GM12891 (cell line): ENCODE measurements at regions not wholly inside any gene's neighbourhood (a gene's known extent, or its start where the extent isn't known, plus 50 kb on each side); places are given as distances from the start of the nearest gene placed in this dataset.

Experiments used
- DNase-seq: peaks from one replicate; pipeline ENCODE4 v3.0.0; 2011; ENCODE audit warnings: low spot score; ENCODE audit not compliant: insufficient read length
- FAIRE-seq: peaks from 2 replicates; lab custom pipeline; 2011; peaks lifted over from hg19 to GRCh38; lab: Jason Lieb, UNC
- PAX5 ChIP-seq: IDR thresholded peaks from 2 replicates; pipeline ENCODE4 v1.6.1; 2011; ENCODE audit warnings: low read length, moderate library complexity, mild to moderate bottlenecking; ENCODE audit not compliant: insufficient read depth, severe bottlenecking
- POLR2A ChIP-seq: IDR thresholded peaks from 2 replicates; pipeline ENCODE4 v1.6.1; 2011; ENCODE audit warnings: low read depth, low read length, control low read depth
- POLR2AphosphoS5 ChIP-seq: IDR thresholded peaks from 2 replicates; pipeline ENCODE4 v1.6.1; 2011; ENCODE audit warnings: low read depth, low read length, control low read depth
- POU2F2 ChIP-seq: IDR thresholded peaks from 2 replicates; pipeline ENCODE4 v1.6.1; 2011; ENCODE audit warnings: low read depth, mild to moderate bottlenecking, control low read depth, low read length, moderate library complexity
- SPI1 ChIP-seq: IDR thresholded peaks from 2 replicates; pipeline ENCODE4 v1.6.1; 2011; ENCODE audit warnings: low read depth, low read length, control low read depth
- TAF1 ChIP-seq: IDR thresholded peaks from 2 replicates; pipeline ENCODE4 v1.6.1; 2011; ENCODE audit warnings: low read depth, low read length, control low read depth

DNA sequence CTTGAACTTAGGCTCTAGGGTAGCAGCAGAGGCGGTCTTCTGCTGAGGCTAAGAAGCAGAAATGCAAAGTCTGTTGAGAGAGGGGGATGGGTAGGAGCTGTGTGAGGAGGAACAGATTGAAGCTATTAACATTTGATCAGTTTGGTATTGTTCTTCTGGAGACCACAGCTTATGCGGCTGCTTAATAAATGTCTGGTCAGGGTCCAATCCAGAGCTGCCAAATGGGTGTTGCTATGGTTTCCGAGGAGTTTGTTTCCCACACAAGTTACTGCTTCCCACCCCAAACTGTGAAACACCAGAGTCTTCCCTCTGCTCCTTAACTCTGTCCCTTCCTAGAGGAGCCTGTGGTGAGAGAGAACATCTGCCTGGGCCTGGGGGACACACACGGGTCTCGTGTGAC lies 142.2 kb upstream of the KLF4 start:
- no peak for TF ChIP-seq SPI1
- no peak for TF ChIP-seq TAF1
- TF ChIP-seq POU2F2 = no peak
- no peak for TF ChIP-seq POLR2AphosphoS5
- no peak for TF ChIP-seq PAX5
- DNase-seq (no peak), FAIRE-seq (no peak)

DNA sequence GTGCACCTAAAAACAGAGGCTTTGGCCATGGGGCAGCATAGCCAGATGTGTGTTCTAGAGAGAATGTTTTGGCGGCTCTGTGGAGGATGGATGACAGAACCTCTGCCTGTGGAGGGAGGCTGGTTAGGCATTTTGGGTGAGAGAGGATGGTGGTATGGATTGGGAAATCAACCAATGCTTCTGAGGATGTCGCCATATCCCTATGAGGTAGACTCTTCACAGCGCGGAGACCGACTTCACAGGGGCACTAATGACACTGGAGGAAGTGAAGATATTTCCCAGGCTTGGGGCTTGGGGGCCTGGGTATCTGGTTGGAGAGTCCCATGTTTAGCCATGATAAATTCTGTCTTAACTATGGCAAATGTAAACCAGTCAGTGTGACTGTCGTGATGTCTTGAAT lies 140.6 kb upstream of the KLF4 start:
- TF ChIP-seq TAF1 = no peak
- no peak for TF ChIP-seq PAX5
- no peak for TF ChIP-seq SPI1
- no peak for TF ChIP-seq POLR2A
- TF ChIP-seq POLR2AphosphoS5 = no peak
- TF ChIP-seq POU2F2 = no peak
- FAIRE-seq (no peak), DNase-seq (no peak)

DNA sequence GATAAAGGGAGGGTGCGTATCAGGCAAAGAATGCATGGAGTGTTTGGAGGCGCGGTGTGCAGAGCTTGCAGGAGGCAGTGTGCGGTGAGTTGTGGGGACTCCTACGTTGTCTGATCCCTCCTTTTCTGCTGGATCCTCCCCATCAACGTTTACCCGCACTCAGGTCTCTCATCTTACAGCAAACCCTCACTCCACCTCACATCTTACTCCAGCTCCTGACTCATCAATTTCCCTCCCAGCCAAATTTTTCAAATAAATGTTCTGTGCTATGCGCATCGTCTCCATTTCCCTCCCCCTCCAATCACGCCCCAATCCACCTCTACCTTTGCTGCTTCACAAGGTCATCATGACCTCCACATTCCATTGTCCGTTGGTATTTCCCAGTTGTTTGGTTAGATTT lies 138.9 kb upstream of the KLF4 start:
- TF ChIP-seq POU2F2 = no peak
- no peak for TF ChIP-seq SPI1
- no peak for TF ChIP-seq POLR2AphosphoS5
- TF ChIP-seq TAF1 = no peak
- TF ChIP-seq POLR2A = no peak
- TF ChIP-seq PAX5 = no peak
- FAIRE-seq = no peak
- DNase-seq = no peak

DNA sequence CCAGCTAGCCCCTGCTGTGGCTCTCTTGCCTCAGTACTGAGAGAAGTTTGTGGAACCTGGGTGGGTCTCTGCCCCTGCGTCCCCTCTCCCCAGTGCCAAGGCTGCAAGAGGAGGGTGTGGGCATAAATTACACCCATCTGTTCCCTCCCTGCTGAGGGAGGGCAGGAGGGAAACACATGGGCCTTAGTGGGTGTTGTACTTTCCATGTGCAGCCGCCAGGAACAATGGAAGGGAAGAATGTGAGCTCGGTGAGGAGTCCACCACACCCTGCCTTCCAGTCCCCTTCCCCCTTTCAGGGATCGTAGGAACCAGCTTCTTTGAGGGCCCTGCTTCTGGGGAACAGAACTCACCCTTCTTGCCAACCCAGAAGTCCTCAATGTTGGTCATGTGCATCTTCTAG lies 138.2 kb upstream of the KLF4 start:
- DNase-seq = no peak
- FAIRE-seq = no peak
- TF ChIP-seq TAF1 (no peak), PAX5 (no peak), POLR2AphosphoS5 (no peak), SPI1 (no peak), POLR2A (no peak), POU2F2 (no peak)

DNA sequence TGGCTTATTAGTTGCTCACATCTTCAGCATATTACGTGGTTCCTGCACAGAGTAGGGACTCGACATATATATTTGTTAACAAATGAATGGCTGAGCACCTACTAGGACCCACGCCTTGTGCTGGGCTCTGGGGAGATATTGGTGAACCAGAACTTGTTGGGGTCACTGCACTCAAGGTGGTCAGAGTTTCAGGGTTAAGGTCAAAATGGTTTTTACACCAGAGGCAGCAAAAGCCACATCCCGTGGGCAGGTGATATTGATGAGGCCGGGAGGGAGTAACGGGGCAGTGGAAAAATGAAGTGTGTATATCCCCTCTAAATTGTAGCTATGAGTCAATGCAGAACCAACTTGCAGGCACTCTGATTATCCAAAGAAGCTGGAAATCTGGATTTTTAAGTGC lies 136.5 kb upstream of the KLF4 start:
- DNase-seq (no peak), FAIRE-seq (no peak)
- no peak for TF ChIP-seq POLR2A

DNA sequence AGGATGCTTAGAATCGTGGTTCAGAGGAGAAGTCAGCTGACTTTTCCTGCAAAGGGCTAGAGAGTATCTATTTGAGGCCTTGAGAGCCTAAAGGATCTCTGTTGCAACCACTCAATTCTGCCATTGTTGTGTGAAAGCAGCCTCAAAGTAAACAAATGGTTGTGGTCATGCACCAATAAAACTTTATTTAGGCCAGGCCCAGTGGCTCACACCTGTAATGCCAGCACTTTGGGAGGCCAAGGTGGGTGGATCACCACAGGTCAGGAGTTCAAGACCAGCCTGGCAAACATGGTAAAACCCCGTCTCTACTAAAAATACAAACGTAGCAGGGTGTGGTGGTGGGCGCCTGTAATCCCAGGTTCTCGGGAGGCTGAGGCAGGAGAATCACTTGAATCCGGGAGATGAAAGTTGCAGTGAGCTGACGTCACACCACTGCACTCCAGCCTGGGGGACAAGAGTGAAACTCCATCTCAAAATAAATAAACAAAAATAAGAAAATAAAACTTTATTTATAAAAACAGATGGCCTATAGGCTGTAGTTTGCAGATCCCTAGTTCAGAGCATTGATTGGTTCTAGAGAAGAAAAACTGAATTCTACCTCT lies 135.9 kb upstream of the KLF4 start:
- no peak for TF ChIP-seq POU2F2
- TF ChIP-seq SPI1 = no peak
- no peak for TF ChIP-seq POLR2A
- TF ChIP-seq POLR2AphosphoS5 = no peak
- TF ChIP-seq TAF1 = no peak
- no peak for TF ChIP-seq PAX5
- no peak for DNase-seq
- no peak for FAIRE-seq

DNA sequence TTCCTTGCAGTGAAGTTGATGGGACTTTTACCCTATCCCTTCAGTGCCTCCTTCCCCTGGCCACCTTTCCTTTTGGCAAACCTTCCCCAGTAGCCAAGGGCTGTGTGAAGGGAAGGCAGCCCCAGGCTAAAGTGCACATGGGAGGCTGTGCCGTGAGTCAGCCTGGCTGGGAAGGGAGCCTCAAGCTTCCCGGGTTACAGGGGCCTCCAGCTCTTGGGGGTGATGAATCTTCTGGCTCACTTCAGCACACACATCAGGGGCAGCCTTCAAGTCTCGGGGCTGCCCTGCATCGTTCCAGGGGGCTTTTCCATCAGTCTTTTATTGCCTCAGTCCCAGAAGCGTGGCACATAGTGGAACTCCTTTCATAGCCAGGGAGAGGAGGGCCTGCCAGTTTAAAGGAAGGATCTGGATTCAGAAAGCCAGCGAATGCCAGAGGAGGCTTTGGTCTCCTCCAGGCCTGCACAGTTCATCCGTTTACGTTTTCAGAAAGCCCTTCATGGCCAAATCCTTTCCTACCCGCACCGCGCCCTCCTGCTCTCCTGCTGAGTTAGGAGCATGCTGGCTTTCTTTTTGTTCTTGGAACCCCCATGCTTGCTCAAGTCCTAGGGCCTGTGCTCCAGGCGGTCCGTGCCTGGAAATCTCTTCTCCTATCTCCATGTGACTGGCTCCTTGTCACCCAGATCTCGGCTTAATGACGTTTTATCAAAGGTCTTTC lies 134.8 kb upstream of the KLF4 start:
- TF ChIP-seq PAX5 = no peak
- TF ChIP-seq POLR2AphosphoS5 = no peak
- TF ChIP-seq POU2F2 = no peak
- no peak for TF ChIP-seq POLR2A
- TF ChIP-seq TAF1 = no peak
- no peak for TF ChIP-seq SPI1
- DNase-seq (no peak), FAIRE-seq (no peak)

DNA sequence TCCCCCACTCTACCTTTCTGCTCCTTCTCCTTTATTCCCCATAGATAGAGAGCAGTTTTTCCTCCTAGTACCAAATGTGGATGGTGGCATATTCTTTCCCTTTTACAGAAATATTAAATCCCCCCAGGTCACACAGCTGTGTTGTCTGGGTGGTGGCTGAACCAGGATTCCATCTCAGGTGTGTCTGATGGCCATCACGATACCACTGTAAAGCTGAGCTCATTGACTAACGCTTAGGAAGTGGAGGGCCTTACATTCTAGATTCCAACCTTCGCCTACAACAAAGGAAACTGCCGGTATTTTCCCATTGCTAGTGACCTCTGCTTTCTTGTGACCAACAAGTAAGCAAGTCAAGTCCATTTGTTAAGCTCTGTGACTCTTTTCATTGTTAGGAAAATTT lies 131.9 kb upstream of the KLF4 start:
- FAIRE-seq (no peak), DNase-seq (no peak)
- TF ChIP-seq POLR2A (no peak), POLR2AphosphoS5 (no peak)

DNA sequence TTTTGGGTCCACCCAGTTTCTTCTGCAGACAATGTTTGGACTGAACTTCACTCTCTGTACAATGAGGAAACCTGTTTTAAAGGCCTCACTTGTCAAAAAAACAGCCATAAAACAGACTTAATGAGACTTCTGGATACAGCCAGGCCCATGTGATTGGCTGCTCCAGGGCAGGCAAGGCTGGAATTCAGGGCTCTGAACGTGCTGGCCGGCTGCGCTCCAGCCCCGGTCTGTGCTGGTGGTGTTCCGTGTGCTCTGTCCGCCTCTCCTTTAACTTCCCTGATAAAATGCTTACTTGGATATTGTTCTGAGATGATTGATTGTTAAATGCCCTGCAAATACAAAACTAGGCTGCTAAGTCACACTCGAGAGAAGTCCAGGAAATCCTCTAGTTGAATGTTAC lies 131.2 kb upstream of the KLF4 start:
- TF ChIP-seq SPI1 (no peak), PAX5 (no peak), POLR2A (no peak), POU2F2 (no peak), POLR2AphosphoS5 (no peak), TAF1 (no peak)
- FAIRE-seq = no peak
- DNase-seq = no peak

DNA sequence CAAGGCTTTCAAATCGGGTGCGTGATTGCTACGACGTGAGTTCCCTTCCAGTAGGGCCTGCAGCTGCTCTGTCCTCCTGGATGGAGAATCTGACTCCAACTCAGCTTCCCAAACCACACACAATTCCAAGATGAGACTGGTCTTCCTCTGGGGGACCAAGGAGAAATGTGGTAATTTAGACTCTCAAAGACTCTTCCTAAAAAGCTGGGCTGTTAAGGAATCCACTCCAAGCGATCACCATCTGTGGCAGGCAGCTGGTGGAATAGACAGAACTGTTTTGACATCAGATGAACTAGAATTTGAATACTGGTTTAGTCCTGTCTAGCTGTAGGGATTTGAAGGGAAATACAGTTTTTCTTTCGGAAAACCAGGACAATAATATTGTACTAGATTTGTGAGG lies 130.7 kb upstream of the KLF4 start:
- FAIRE-seq (no peak), DNase-seq (no peak)
- TF ChIP-seq SPI1 (no peak), POLR2AphosphoS5 (no peak), POLR2A (no peak), PAX5 (no peak), TAF1 (no peak), POU2F2 (no peak)
